GM18505 (cell line): ENCODE measurements at regions not wholly inside any gene's neighbourhood (a gene's known extent, or its start where the extent isn't known, plus 50 kb on each side); places are given as distances from the start of the nearest gene placed in this dataset.

Experiments
- ATAC-seq: cut with Tn5 transposase; IDR thresholded peaks from one replicate; pipeline ENCODE4 v1.9.1; 2021; ENCODE audit not compliant: unreplicated experiment
- POLR2A ChIP-seq: IDR thresholded peaks from 4 replicates; pipeline ENCODE4 v1.6.1; 2011; ENCODE audit warnings: borderline replicate concordance; ENCODE audit not compliant: insufficient read depth, insufficient read length; ENCODE audit errors: extremely low read depth

DNA sequence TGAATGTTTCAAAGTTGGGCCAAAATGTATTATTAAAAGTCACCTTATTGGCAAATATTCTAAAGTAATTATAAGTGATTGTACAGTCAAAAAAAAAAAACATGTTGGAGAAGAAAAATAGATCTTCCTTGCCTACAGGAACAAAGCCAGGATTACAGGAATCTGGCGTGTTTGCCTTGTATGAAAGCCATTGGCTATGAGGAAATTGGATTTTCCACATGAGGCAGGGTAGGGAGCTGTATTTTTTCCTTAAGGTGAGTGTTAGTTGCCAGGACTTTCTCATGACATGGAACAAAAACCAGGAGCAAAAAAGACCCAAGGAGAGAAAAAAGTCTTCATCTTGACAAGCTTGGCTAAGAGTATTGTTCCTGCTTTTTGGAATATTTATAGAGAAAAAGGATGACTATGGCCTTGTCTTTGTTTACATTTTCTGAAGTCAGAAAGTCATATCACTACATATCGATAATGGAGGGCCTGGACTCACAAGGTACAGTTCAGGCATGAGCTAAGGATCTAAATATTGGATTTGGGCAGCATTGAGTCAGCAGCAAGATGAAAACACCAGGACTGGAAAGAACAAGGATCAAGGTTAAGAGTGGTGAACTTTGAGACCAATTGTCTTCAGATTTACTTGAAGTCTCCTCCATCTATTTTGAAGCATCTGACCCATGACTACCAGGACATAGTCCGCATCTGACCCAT lies 68.4 kb upstream of the FLRT2 start:
- TF ChIP-seq POLR2A: no peak
- ATAC-seq: no peak

- ATAC-seq: no peak
- TF ChIP-seq POLR2A: no peak
These were observed 66.4 kb upstream of the FLRT2 start for GRCh38 chr14:85463512-85463911.

DNA sequence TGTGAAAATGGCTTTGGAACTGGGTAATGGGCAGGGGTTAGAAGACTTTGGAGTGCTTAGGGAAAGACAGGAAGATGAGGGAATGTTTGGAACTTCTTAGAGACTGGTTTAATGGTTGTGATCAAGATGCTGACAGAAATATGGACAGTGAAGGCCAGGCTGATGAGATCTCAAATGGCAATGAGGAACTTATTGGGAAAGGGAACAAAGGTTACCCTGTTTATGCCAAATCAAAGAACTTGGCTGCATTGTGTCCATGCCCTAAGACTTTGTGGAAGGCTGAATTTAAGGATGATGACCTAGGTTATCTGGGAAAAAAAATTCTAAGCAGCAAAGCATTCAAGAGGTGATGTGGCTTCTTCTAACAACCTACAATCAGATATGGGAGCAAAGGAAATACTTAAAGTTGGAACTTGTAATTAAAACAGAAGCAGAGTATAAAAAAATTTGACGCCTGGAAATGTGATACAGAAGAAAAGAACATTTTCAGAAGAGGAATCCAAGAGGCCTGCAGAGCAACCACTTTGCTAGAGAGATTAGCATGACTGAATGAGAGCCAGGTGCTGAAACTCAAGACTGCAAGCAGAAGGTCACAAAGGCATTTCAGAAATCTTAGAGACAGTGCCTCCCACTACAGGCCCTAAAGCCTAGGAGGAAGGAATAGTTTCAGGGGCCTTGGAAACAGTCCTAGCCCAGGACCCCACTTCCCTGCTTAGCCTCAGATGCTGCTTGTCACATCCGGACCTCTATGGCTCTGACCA lies 65.6 kb upstream of the FLRT2 start:
- no peak for ATAC-seq
- TF ChIP-seq POLR2A: no peak

- no peak for ATAC-seq
- no peak for TF ChIP-seq POLR2A
These were observed 63.3 kb upstream of the FLRT2 start for GRCh38 chr14:85466678-85467077.

GRCh38 chr14:85468816-85469215 lies 61.1 kb upstream of the FLRT2 start:
- no peak for ATAC-seq
- TF ChIP-seq POLR2A: no peak

DNA sequence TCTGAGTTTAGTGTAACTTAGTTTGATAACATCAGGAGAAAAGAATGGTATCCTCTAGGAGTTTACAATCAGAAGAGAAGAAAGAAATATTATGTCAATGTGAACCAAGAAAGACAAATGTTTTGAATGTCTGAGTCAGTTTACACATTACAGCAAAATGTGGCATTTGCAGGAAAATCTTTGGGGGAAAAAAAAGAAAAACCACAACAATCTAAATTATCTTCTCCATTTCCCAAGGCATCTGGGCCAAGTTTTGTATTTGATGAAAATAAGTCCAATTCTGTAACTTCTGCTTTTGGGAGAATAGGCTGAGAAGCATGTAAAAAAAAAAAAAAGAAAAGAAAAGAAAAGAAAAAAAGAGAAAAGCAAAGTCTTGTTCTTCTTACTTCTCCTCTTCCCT lies 58.8 kb upstream of the FLRT2 start:
- no peak for TF ChIP-seq POLR2A
- no peak for ATAC-seq

DNA sequence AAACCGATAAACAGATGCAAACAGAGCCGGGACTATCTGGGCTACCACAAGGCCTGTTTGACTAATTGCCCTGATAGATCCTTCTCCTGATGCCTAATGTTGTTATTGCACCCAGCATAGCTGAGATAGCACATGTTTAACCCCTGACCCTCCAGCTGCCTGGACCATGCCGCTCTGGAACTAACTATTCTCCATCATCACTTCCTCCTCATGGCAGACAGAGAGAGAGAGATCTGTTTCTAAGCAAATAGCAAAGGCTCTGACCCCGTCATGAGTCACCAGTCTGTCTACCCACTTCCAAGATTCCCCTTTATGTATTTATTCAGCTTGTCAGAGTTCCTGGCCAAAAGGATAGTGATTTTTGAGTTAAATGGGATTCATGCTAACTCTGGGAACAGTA lies 58.2 kb upstream of the FLRT2 start:
- no peak for ATAC-seq
- TF ChIP-seq POLR2A: no peak

GRCh38 chr14:85474431-85474830 lies 55.5 kb upstream of the FLRT2 start:
- TF ChIP-seq POLR2A: no peak
- no peak for ATAC-seq

DNA sequence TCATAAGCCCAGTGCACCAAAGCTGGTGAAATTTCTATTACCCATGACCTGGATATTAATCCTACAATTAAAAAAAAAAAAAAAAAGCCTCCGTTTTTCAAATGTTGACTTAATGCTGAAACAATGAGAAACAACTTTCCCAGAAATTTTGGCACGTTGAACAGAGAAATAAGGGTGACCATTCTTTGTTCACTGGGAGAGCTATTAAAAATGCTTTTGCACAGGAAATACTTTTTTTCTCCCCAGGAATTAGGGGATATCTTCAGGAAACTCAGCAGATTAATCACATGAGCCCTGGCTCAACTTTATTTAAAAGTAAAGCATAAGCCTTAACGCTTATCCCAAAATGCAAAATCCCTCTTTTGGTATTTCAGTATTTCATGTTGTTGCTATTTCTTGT lies 54.8 kb upstream of the FLRT2 start:
- no peak for ATAC-seq
- no peak for TF ChIP-seq POLR2A

GRCh38 chr14:85479306-85479705 lies 50.6 kb upstream of the FLRT2 start:
- no peak for ATAC-seq
- no peak for TF ChIP-seq POLR2A

DNA sequence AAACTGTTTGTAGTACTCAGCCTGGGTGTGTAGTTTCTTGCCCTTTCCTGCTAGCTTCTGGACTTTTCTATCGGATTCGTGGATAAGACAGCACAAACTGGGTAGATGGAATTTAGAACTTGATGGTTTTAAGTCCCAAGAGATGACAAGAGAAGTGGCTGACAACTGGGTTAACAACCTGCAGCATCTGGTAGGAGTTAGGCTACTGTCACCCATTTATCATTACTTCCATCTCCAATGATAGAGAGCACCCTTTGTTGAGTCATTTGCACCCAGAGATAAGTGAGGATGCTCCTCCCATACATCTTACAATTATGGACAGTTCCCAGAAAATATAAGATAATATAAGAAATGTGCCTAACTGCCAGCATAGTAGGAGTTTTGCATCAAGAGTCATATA lies 50.2 kb upstream of the FLRT2 start:
- TF ChIP-seq POLR2A: no peak
- ATAC-seq: no peak
